ENCODE measurements at regions not wholly inside any gene's neighbourhood (a gene's known extent, or its start where the extent isn't known, plus 50 kb on each side); places are given as distances from the start of the nearest gene placed in this dataset.
"Not testable (repeated sequence)": the region's sequence is repeated elsewhere in the genome, so short reads cannot be mapped to it uniquely, and the experiment has no call there.

DNA sequence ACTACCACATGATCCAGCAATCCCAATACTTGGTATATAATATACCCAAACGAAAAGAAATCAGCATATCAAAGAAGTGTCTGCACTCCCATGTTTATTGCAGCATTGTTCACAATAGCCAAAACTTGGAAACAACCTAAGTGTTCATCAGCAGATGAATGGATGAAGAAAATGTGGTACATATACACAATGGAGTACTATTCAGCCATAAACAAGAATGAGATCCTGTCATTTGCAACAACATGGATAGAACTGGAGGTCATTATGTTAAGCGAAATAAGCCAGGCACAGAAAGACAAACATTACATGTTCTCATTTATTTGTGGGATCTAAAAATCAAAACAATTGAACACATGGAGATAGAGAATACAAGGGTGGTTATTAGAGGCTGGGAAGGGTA lies 176.2 kb upstream of the CAND1 start:
- not testable (repeated sequence) for TF ChIP-seq POLR2A (IDR thresholded peaks at IDR 0.05; ENCODE audit: low read depth, low read length); PAX5 (IDR thresholded peaks at IDR 0.05; ENCODE audit: insufficient read depth, low read length, severe bottlenecking); POLR2AphosphoS5 (IDR thresholded peaks at IDR 0.05; ENCODE audit: low read depth, low read length)

Data from GM12891 (cell line).